ENCODE measurements at regions not wholly inside any gene's neighbourhood (a gene's known extent, or its start where the extent isn't known, plus 50 kb on each side); places are given as distances from the start of the nearest gene placed in this dataset.

GRCh38 chr3:194045919-194046318 lies 90.0 kb upstream of the HES1 start:
- Histone ChIP-seq H3K9me3 (ENCODE audit: control insufficient read depth in 3 of 3, low read length in 3 of 3) (peaks cover 0 to 7% (median 0%) of the 10 kb centered on the region in 3 donors), H3K27ac (ENCODE audit: low read depth, low read length) (no peak overlapping the region), H3K27me3 (ENCODE audit: control insufficient read depth in 3 of 3, insufficient read depth in 3 of 3, low read length in 3 of 3) (no peaks in the 10 kb centered on the region), H3K4me1 (ENCODE audit: control insufficient read depth in 3 of 3, insufficient read depth in 3 of 3, low read length in 3 of 3) (peaks cover 13 to 22% (median 15%) of the 10 kb centered on the region in 3 donors), H3K9ac (ENCODE audit: low read depth in 1 of 3, low read length in 3 of 3) (no peak overlapping the region), H3K36me3 (ENCODE audit: control insufficient read depth in 3 of 3, insufficient read depth in 3 of 3, low read length in 3 of 3) (no peaks in the 10 kb centered on the region), H3K4me3 (ENCODE audit: low read length in 3 of 3) (no peak overlapping the region)

GRCh38 chr3:194046531-194046930 lies 89.4 kb upstream of the HES1 start:
- H3K9ac ChIP-seq (ENCODE audit: low read depth in 1 of 3, low read length in 3 of 3) = no peak overlapping the region
- peaks cover 0 to 12% (median 3%) of the 10 kb centered on the region in 3 donors for H3K9me3 ChIP-seq (ENCODE audit: control insufficient read depth in 3 of 3, low read length in 3 of 3)
- peaks cover 13 to 22% (median 15%) of the 10 kb centered on the region in 3 donors for H3K4me1 ChIP-seq (ENCODE audit: control insufficient read depth in 3 of 3, insufficient read depth in 3 of 3, low read length in 3 of 3)
- no peaks in the 10 kb centered on the region for H3K36me3 ChIP-seq (ENCODE audit: control insufficient read depth in 3 of 3, insufficient read depth in 3 of 3, low read length in 3 of 3)
- peak overlapping the region; percentile 61 for H3K27ac ChIP-seq (ENCODE audit: low read depth, low read length)
- H3K4me3 ChIP-seq (ENCODE audit: low read length in 3 of 3) = no peak overlapping the region
- H3K27me3 ChIP-seq (ENCODE audit: control insufficient read depth in 3 of 3, insufficient read depth in 3 of 3, low read length in 3 of 3) = no peaks in the 10 kb centered on the region

DNA sequence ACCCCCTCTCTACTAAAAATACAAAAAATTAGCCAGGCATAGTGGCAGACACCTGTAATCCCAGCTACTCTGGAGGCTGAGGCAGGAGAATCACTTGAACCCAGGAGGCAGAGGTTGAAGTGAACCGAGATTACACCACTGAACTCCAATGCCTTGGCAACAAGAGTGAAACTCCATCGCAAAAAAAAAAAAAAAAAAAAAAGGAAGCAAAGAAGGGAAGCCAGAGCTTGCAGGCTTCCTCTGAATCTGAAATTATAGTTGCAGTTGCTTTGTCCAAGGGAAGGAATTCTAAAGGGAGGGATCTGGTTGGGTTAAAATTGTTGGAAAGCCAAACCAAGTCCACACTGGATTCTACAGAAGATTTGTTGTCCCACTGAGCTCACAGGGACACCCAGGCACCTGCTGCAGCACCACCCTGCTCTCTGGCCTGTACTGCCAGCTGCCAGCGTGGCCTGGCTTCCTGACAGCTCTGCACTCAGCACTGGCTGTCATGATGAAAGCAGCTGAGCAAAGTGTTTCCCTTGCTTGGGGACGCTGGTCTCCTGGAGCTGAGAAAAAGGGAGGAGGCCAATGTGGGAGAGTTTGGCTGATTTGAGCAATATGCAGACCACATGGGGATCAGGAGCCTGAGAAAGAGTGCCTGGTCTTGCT lies 88.8 kb upstream of the HES1 start:
- Histone ChIP-seq H3K4me1 (ENCODE audit: control insufficient read depth in 3 of 3, insufficient read depth in 3 of 3, low read length in 3 of 3) (peaks cover 13 to 22% (median 15%) of the 10 kb centered on the region in 3 donors), H3K9me3 (ENCODE audit: control insufficient read depth in 3 of 3, low read length in 3 of 3) (peaks cover 0 to 12% (median 3%) of the 10 kb centered on the region in 3 donors), H3K4me3 (ENCODE audit: low read length in 3 of 3) (peak overlapping the region in 1 of 3 donors; percentile 32), H3K27me3 (ENCODE audit: control insufficient read depth in 3 of 3, insufficient read depth in 3 of 3, low read length in 3 of 3) (no peaks in the 10 kb centered on the region), H3K9ac (ENCODE audit: low read depth in 1 of 3, low read length in 3 of 3) (peak overlapping the region in 2 of 3 donors; percentile 34 to 68), H3K27ac (ENCODE audit: low read depth, low read length) (peak overlapping the region; percentile 61), H3K36me3 (ENCODE audit: control insufficient read depth in 3 of 3, insufficient read depth in 3 of 3, low read length in 3 of 3) (no peaks in the 10 kb centered on the region)

- no peaks in the 10 kb centered on the region for H3K27me3 ChIP-seq (ENCODE audit: control insufficient read depth in 3 of 3, insufficient read depth in 3 of 3, low read length in 3 of 3)
- peaks cover 0 to 12% (median 3%) of the 10 kb centered on the region in 3 donors for H3K9me3 ChIP-seq (ENCODE audit: control insufficient read depth in 3 of 3, low read length in 3 of 3)
- no peak overlapping the region for H3K9ac ChIP-seq (ENCODE audit: low read depth in 1 of 3, low read length in 3 of 3)
- H3K4me1 ChIP-seq (ENCODE audit: control insufficient read depth in 3 of 3, insufficient read depth in 3 of 3, low read length in 3 of 3) = peaks cover 13 to 22% (median 13%) of the 10 kb centered on the region in 3 donors
- no peak overlapping the region for H3K27ac ChIP-seq (ENCODE audit: low read depth, low read length)
- H3K36me3 ChIP-seq (ENCODE audit: control insufficient read depth in 3 of 3, insufficient read depth in 3 of 3, low read length in 3 of 3) = no peaks in the 10 kb centered on the region
- no peak overlapping the region for H3K4me3 ChIP-seq (ENCODE audit: low read length in 3 of 3)
These were observed 86.6 kb upstream of the HES1 start for GRCh38 chr3:194049394-194049793.

DNA sequence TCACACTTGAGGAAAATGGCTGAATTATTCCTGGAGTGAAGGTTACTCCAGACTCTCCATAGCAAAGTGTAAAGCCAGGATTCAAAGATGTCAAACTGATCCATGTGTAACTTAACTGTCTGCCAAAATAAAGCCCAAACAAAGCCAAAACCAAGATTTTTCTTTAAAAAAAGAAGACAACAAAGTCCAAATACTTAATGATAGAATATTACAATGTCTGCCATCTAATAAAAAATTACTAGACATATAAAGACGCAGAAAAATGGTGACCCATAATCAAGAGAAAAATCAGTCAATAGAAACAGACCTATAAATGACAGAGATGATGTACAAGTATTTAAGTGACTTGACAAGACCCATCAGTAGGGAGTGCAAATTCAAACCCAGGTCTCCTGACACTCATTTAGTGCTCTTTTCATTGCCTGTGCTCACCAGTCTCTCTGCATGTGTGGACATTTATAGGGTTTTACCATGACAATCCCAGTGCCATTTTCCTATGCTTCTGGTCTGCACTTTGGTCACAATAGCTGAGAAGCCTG lies 85.1 kb upstream of the HES1 start:
- Histone ChIP-seq H3K27me3 (ENCODE audit: control insufficient read depth in 3 of 3, insufficient read depth in 3 of 3, low read length in 3 of 3) (no peaks in the 10 kb centered on the region), H3K4me1 (ENCODE audit: control insufficient read depth in 3 of 3, insufficient read depth in 3 of 3, low read length in 3 of 3) (peaks cover 13 to 22% (median 13%) of the 10 kb centered on the region in 3 donors), H3K36me3 (ENCODE audit: control insufficient read depth in 3 of 3, insufficient read depth in 3 of 3, low read length in 3 of 3) (no peaks in the 10 kb centered on the region), H3K27ac (ENCODE audit: low read depth, low read length) (no peak overlapping the region), H3K9ac (ENCODE audit: low read depth in 1 of 3, low read length in 3 of 3) (no peak overlapping the region), H3K4me3 (ENCODE audit: low read length in 3 of 3) (peak overlapping the region in 1 of 3 donors; percentile 4), H3K9me3 (ENCODE audit: control insufficient read depth in 3 of 3, low read length in 3 of 3) (peaks cover 0 to 12% (median 3%) of the 10 kb centered on the region in 3 donors)

- H3K27me3 ChIP-seq (ENCODE audit: control insufficient read depth in 3 of 3, insufficient read depth in 3 of 3, low read length in 3 of 3) = no peaks in the 10 kb centered on the region
- H3K9me3 ChIP-seq (ENCODE audit: control insufficient read depth in 3 of 3, low read length in 3 of 3) = peaks cover 0 to 12% (median 3%) of the 10 kb centered on the region in 3 donors
- no peak overlapping the region for H3K4me3 ChIP-seq (ENCODE audit: low read length in 3 of 3)
- peaks cover 10 to 19% (median 11%) of the 10 kb centered on the region in 3 donors for H3K4me1 ChIP-seq (ENCODE audit: control insufficient read depth in 3 of 3, insufficient read depth in 3 of 3, low read length in 3 of 3)
- H3K9ac ChIP-seq (ENCODE audit: low read depth in 1 of 3, low read length in 3 of 3) = no peak overlapping the region
- no peak overlapping the region for H3K27ac ChIP-seq (ENCODE audit: low read depth, low read length)
- no peaks in the 10 kb centered on the region for H3K36me3 ChIP-seq (ENCODE audit: control insufficient read depth in 3 of 3, insufficient read depth in 3 of 3, low read length in 3 of 3)
These were observed 84.4 kb upstream of the HES1 start for GRCh38 chr3:194051366-194052149.

DNA sequence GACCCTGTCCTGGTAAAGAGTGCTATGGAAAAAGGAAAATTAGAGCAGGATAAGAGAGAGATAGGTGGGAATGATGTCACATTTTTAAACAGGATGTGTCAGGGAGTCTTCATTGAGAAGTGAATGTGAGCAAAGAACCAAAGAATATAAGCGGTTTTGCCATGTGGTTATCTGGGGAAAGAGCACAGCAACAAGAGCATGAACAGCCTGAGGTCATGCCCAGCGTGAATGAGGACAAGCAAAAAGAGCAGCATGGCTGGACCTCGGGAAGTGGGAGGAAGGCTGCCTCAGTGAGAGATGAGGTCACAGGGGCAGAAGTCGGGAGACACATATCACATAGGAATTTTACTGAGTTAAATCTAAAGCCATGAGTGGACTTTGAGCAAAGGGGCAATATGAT lies 82.8 kb upstream of the HES1 start:
- H3K36me3 ChIP-seq (ENCODE audit: control insufficient read depth in 3 of 3, insufficient read depth in 3 of 3, low read length in 3 of 3) = no peaks in the 10 kb centered on the region
- H3K9ac ChIP-seq (ENCODE audit: low read depth in 1 of 3, low read length in 3 of 3) = no peak overlapping the region
- no peak overlapping the region for H3K27ac ChIP-seq (ENCODE audit: low read depth, low read length)
- H3K9me3 ChIP-seq (ENCODE audit: control insufficient read depth in 3 of 3, low read length in 3 of 3) = peaks cover 0 to 12% (median 3%) of the 10 kb centered on the region in 3 donors
- peaks cover 4 to 5% (median 4%) of the 10 kb centered on the region in 3 donors for H3K4me1 ChIP-seq (ENCODE audit: control insufficient read depth in 3 of 3, insufficient read depth in 3 of 3, low read length in 3 of 3)
- H3K4me3 ChIP-seq (ENCODE audit: low read length in 3 of 3) = no peak overlapping the region
- H3K27me3 ChIP-seq (ENCODE audit: control insufficient read depth in 3 of 3, insufficient read depth in 3 of 3, low read length in 3 of 3) = no peaks in the 10 kb centered on the region

GRCh38 chr3:194054016-194054415 lies 81.9 kb upstream of the HES1 start:
- H3K27ac ChIP-seq (ENCODE audit: low read depth, low read length) = no peak overlapping the region
- H3K36me3 ChIP-seq (ENCODE audit: control insufficient read depth in 3 of 3, insufficient read depth in 3 of 3, low read length in 3 of 3) = no peaks in the 10 kb centered on the region
- peaks cover 0 to 10% (median 8%) of the 10 kb centered on the region in 3 donors for H3K4me1 ChIP-seq (ENCODE audit: control insufficient read depth in 3 of 3, insufficient read depth in 3 of 3, low read length in 3 of 3)
- peaks cover 0 to 12% (median 3%) of the 10 kb centered on the region in 3 donors for H3K9me3 ChIP-seq (ENCODE audit: control insufficient read depth in 3 of 3, low read length in 3 of 3)
- no peaks in the 10 kb centered on the region for H3K27me3 ChIP-seq (ENCODE audit: control insufficient read depth in 3 of 3, insufficient read depth in 3 of 3, low read length in 3 of 3)
- no peak overlapping the region for H3K9ac ChIP-seq (ENCODE audit: low read depth in 1 of 3, low read length in 3 of 3)
- H3K4me3 ChIP-seq (ENCODE audit: low read length in 3 of 3) = no peak overlapping the region

GRCh38 chr3:194054540-194054939 lies 81.4 kb upstream of the HES1 start:
- no peaks in the 10 kb centered on the region for H3K27me3 ChIP-seq (ENCODE audit: control insufficient read depth in 3 of 3, insufficient read depth in 3 of 3, low read length in 3 of 3)
- no peak overlapping the region for H3K27ac ChIP-seq (ENCODE audit: low read depth, low read length)
- peaks cover 0 to 12% (median 10%) of the 10 kb centered on the region in 3 donors for H3K4me1 ChIP-seq (ENCODE audit: control insufficient read depth in 3 of 3, insufficient read depth in 3 of 3, low read length in 3 of 3)
- no peak overlapping the region for H3K9ac ChIP-seq (ENCODE audit: low read depth in 1 of 3, low read length in 3 of 3)
- H3K36me3 ChIP-seq (ENCODE audit: control insufficient read depth in 3 of 3, insufficient read depth in 3 of 3, low read length in 3 of 3) = no peaks in the 10 kb centered on the region
- H3K4me3 ChIP-seq (ENCODE audit: low read length in 3 of 3) = no peak overlapping the region
- peaks cover 0 to 12% (median 3%) of the 10 kb centered on the region in 3 donors for H3K9me3 ChIP-seq (ENCODE audit: control insufficient read depth in 3 of 3, low read length in 3 of 3)

DNA sequence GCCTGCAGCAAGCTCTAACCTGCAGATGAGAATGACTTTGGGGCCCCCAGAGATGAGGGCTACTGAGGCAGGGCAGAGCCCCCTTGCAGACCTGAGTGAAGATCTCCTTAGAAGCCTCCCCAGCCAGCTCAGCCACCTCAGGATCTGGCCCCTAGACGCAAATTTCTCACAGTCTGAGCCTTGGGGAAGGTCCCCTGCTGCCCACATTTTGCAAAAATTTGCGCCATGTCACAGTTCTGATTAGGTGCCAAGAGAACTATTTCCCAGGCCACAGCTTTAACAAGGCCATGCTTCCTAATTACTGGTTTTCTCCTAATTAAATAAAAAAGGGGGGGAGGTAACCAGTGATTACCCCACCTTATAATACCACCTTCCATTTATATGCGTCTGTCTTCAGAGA lies 81.0 kb upstream of the HES1 start:
- Histone ChIP-seq H3K9ac (ENCODE audit: low read depth in 1 of 3, low read length in 3 of 3) (no peak overlapping the region), H3K4me1 (ENCODE audit: control insufficient read depth in 3 of 3, insufficient read depth in 3 of 3, low read length in 3 of 3) (peaks cover 3 to 15% (median 10%) of the 10 kb centered on the region in 3 donors), H3K36me3 (ENCODE audit: control insufficient read depth in 3 of 3, insufficient read depth in 3 of 3, low read length in 3 of 3) (no peaks in the 10 kb centered on the region), H3K27me3 (ENCODE audit: control insufficient read depth in 3 of 3, insufficient read depth in 3 of 3, low read length in 3 of 3) (no peaks in the 10 kb centered on the region), H3K4me3 (ENCODE audit: low read length in 3 of 3) (no peak overlapping the region), H3K9me3 (ENCODE audit: control insufficient read depth in 3 of 3, low read length in 3 of 3) (peaks cover 0 to 12% (median 3%) of the 10 kb centered on the region in 3 donors), H3K27ac (ENCODE audit: low read depth, low read length) (no peak overlapping the region)
